ENCODE measurements at regions not wholly inside any gene's neighbourhood (a gene's known extent, or its start where the extent isn't known, plus 50 kb on each side); places are given as distances from the start of the nearest gene placed in this dataset.

GRCh38 chr12:12010277-12011039 is 60.3 kb upstream of the BCL2L14 start:
- no peak for TF ChIP-seq CTCF (IDR thresholded peaks at IDR 0.05)
- TF ChIP-seq POLR2A (IDR thresholded peaks at IDR 0.05) = no peak
- no peak for TF ChIP-seq POLR2AphosphoS5 (IDR thresholded peaks at IDR 0.05)
- no peaks in the 10 kb centered on the region for H3K9me3 ChIP-seq
- no peaks in the 10 kb centered on the region for H3K27me3 ChIP-seq
- DNase-seq (ENCODE audit: low spot score in 2 of 2) = peak in 1 of 2 donors; percentile 46
- peak overlapping the region; percentile 78 to 79 for H3K27ac ChIP-seq
- peaks cover 0 to 7% of the 10 kb centered on the region in 2 donors for H3K4me1 ChIP-seq
- H3K36me3 ChIP-seq = no peaks in the 10 kb centered on the region
- H3K4me3 ChIP-seq = peak overlapping the region in 2 of 3 donors; percentile 21 to 60
- intact Hi-C loops (cut with DNase I; ENCODE audit: low total_unique reads) = no loop called here

- TF ChIP-seq POLR2A (IDR thresholded peaks at IDR 0.05) (no peak), CTCF (IDR thresholded peaks at IDR 0.05) (no peak), POLR2AphosphoS5 (IDR thresholded peaks at IDR 0.05) (no peak)
- no peak for DNase-seq (ENCODE audit: low spot score in 2 of 2)
- Histone ChIP-seq H3K4me3 (no peak overlapping the region), H3K9me3 (no peaks in the 10 kb centered on the region), H3K36me3 (no peaks in the 10 kb centered on the region), H3K27me3 (no peaks in the 10 kb centered on the region), H3K27ac (no peak overlapping the region), H3K4me1 (peaks cover 0 to 7% of the 10 kb centered on the region in 2 donors)
- intact Hi-C loops (cut with DNase I; ENCODE audit: low total_unique reads) = no loop called here
Measured at GRCh38 chr12:12011880-12012260, 58.9 kb upstream of the BCL2L14 start.

GRCh38 chr12:12015073-12015685 is 55.6 kb upstream of the BCL2L14 start:
- Histone ChIP-seq H3K36me3 (no peaks in the 10 kb centered on the region), H3K4me3 (no peak overlapping the region), H3K27ac (peak overlapping the region; percentile 69 to 87), H3K4me1 (peaks cover 0 to 5% of the 10 kb centered on the region in 2 donors), H3K27me3 (no peaks in the 10 kb centered on the region), H3K9me3 (no peaks in the 10 kb centered on the region)
- no peak for DNase-seq (ENCODE audit: low spot score in 2 of 2)
- TF ChIP-seq POLR2A (IDR thresholded peaks at IDR 0.05) (no peak), CTCF (IDR thresholded peaks at IDR 0.05) (no peak), POLR2AphosphoS5 (IDR thresholded peaks at IDR 0.05) (no peak)
- intact Hi-C loops (cut with DNase I; ENCODE audit: low total_unique reads) = no loop called here

GRCh38 chr12:12016284-12017100 is 54.2 kb upstream of the BCL2L14 start:
- Histone ChIP-seq H3K27me3 (no peaks in the 10 kb centered on the region), H3K36me3 (no peaks in the 10 kb centered on the region), H3K27ac (peak overlapping the region; percentile 69 to 87), H3K9me3 (no peaks in the 10 kb centered on the region), H3K4me1 (no peaks in the 10 kb centered on the region), H3K4me3 (no peak overlapping the region)
- intact Hi-C loops (cut with DNase I; ENCODE audit: low total_unique reads) = no loop called here
- no peak for DNase-seq (ENCODE audit: low spot score in 2 of 2)
- no peak for TF ChIP-seq CTCF (IDR thresholded peaks at IDR 0.05)
